Ovary (tissue), 3 donors: ENCODE measurements at regions not wholly inside any gene's neighbourhood (a gene's known extent, or its start where the extent isn't known, plus 50 kb on each side); places are given as distances from the start of the nearest gene placed in this dataset.

Experiments
- POLR2A ChIP-seq: fragments of 450-650 bp; IDR thresholded peaks from one replicate; pipeline ENCODE4 v1.6.1; 2017; ENCODE audit warnings: antibody characterized with exemption, mild to moderate bottlenecking, moderate library complexity
- TF ChIP-seq, protein P1 (sequence below), 3 donors: fragments of 450-650 bp in 2 of 3; fragments of 200-600 bp in 1 of 3; IDR thresholded peaks; one replicate each; pipeline versions ENCODE4 v1.5.1 to v1.8.0; 2016 to 2022; ENCODE audit warnings: antibody characterized with exemption in 3 of 3, mild to moderate bottlenecking in 1 of 3
- donor health status: DM: no; HTN: no; CAD: no.

GRCh38 chr14:65954942-65955341, 531.2 kb upstream of the CCDC196 start:
- TF ChIP-seq POLR2A: no peak
- TF ChIP-seq, protein P1, sequence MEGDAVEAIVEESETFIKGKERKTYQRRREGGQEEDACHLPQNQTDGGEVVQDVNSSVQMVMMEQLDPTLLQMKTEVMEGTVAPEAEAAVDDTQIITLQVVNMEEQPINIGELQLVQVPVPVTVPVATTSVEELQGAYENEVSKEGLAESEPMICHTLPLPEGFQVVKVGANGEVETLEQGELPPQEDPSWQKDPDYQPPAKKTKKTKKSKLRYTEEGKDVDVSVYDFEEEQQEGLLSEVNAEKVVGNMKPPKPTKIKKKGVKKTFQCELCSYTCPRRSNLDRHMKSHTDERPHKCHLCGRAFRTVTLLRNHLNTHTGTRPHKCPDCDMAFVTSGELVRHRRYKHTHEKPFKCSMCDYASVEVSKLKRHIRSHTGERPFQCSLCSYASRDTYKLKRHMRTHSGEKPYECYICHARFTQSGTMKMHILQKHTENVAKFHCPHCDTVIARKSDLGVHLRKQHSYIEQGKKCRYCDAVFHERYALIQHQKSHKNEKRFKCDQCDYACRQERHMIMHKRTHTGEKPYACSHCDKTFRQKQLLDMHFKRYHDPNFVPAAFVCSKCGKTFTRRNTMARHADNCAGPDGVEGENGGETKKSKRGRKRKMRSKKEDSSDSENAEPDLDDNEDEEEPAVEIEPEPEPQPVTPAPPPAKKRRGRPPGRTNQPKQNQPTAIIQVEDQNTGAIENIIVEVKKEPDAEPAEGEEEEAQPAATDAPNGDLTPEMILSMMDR (IDR thresholded peaks at IDR 0.05): no peak
